Kidney tubule cell (primary cell): ENCODE measurements at regions not wholly inside any gene's neighbourhood (a gene's known extent, or its start where the extent isn't known, plus 50 kb on each side); places are given as distances from the start of the nearest gene placed in this dataset.
A peak's percentile ranks its signal among the peaks of the same experiment; 100 is the strongest.
"Not testable (repeated sequence)": the region's sequence is repeated elsewhere in the genome, so short reads cannot be mapped to it uniquely, and the experiment has no call there.

Experiments used
- DNase-seq: peaks from one replicate; pipeline ENCODE4 v3.0.0-alpha.2; 2018; ENCODE audit warnings: low spot score

GRCh38 chr6:15769511-15770018 lies 106.7 kb upstream of the DTNBP1 start:
- peak; percentile 42 for DNase-seq

GRCh38 chr6:15768999-15769398 lies 106.2 kb upstream of the DTNBP1 start:
- DNase-seq = no peak

DNA sequence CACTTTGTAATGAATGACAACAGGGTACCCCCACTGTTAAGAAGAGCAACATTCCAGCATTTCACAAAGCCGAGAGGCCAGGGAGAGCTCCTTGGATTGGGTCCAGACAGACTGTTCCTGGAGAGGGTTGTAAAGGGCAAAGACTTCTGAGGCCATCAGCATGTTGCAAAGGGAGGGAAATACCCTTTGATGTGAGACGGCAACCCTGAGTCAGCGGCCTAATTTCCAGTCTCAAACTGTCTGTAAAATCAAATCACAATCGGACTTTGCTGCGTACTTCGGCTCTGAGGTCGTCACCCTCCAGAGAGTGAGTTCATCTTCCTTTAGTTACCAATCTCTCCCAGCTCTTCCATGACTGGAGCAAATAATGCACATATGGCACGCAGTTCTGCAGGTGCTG lies 101.0 kb upstream of the DTNBP1 start:
- peak; percentile 93 for DNase-seq

GRCh38 chr6:15763364-15763763 lies 100.5 kb upstream of the DTNBP1 start:
- no peak for DNase-seq

GRCh38 chr6:15761045-15761502 lies 98.2 kb upstream of the DTNBP1 start:
- no peak for DNase-seq

- no peak for DNase-seq
Measured at GRCh38 chr6:15758631-15759215, 95.9 kb upstream of the DTNBP1 start.

GRCh38 chr6:15755526-15755925 lies 92.7 kb upstream of the DTNBP1 start:
- peak; percentile 38 for DNase-seq

GRCh38 chr6:15754706-15755079 lies 91.9 kb upstream of the DTNBP1 start:
- no peak for DNase-seq

DNA sequence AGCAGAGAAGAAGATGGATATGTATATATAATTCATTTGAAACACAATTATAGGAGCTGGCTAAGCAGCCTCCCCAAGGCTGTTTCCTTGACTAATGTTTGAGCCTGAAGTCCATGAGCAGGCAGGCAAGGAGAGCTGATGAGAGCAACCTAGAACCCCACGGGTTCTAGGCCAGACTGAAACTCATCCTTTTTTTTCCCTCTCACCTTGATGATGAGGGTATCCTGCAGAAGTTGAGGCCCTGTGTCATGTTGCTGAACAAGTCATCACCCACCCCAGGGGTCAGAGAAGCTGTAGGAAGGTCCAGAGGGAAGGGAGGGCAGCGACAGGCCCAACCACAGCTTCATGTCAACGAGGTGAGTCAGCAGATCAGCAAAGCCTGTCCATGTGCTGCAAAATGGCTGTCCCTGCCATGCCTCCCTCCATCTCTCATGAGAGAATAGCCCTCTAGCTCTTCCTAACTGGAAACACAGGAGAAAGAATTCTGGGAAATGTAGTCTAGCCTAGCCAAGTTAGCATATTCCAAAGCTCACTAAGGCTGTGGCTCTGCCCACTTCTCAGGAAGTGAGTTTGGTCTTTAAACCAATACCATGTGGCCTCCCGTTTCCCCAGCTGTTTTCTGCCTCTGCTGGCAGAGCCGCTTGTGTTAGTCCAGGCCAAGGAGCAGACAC lies 91.3 kb upstream of the DTNBP1 start:
- DNase-seq = peak; percentile 94

DNA sequence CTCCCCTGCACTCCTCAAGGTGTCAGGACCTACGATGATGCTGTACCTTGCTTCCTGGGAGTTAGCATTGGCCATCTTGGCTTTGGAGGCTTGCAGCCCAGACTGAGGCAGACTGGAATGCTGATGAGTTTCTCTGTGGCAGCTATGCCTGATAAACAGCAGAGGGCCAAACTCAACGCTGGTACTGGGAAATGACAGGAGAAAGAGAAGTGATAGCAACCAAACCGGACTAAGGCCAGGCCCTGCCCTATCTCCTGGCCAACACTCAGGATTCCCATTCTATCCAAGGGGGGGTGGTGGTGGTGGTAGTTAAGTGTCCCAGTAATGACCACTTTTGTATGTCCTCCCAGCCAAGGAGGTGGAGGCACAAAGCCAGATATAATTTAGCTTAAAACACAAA lies 90.0 kb upstream of the DTNBP1 start:
- peak; percentile 46 for DNase-seq

- DNase-seq = peak; percentile 73
Measured at GRCh38 chr6:15751721-15752350, 89.0 kb upstream of the DTNBP1 start.

- DNase-seq = no peak
Measured at GRCh38 chr6:15748341-15748740, 85.5 kb upstream of the DTNBP1 start.

- no peak for DNase-seq
Measured at GRCh38 chr6:15747354-15747883, 84.6 kb upstream of the DTNBP1 start.

DNA sequence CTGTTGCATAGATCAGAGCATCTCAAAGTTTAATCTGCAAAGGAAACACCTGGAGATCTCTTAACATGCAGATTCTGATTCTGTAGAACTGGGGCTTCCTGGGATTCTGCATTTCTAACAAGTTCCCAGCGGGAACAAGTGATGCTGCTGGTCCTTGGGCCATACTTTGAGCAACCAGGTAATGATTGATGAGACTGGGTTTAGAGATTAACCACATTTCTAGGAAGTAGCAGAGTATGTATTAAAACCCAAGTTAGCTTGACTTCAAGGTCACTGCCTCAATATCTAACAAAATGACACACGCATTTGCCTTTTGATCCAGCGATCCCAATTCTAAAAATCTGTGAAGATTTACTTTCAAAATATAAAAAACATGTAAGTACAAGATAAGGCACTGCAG lies 83.0 kb upstream of the DTNBP1 start:
- DNase-seq = peak; percentile 45

DNA sequence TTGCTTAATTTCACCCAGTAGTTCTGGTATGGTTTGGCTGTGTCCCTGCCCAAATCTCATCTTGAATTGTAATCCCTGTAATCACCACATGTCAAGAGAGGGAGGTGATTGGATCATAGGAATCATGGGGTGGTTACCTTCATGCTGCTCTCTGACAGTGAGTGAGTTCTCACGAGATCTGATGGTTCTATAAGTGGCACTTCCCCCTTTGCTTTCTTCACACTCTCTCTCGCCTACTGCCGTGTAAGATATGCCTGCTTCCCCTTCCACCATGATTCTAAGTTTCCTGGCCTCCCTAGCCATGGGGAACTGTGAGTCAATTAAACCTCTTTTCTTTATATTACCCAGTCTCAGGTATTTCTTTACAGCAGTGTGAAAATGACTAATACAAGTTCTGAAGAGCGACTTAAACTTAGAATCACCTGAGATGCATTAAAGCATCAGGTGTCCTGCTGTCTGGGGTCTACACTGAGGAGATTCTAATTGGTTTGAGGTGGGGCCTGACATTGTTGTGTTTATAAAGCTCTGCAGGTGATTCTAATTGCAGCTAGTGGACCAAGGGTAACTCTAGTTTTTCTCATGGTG lies 82.1 kb upstream of the DTNBP1 start:
- DNase-seq = no peak

DNA sequence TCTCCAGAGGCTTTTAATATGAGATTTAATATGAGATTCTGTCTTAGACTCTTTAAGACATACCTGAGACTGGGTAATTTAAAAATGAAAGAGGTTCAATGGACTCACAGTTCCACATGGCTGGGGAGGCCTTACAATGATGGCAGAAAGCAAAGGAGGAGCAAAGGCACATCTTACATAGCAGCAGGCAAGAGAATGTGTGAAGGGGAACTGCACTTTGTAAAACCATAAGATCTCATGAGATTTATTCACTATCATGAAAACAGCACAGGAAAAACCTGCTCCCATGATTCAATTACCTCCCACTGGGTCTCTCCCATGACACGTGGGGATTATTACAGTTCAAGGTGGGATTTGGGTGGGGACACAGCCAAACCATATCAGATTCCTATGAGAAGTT lies 79.2 kb upstream of the DTNBP1 start:
- DNase-seq = not testable (repeated sequence)

GRCh38 chr6:15741405-15741804 lies 78.6 kb upstream of the DTNBP1 start:
- no peak for DNase-seq

- DNase-seq = no peak
Measured at GRCh38 chr6:15739867-15740266, 77.0 kb upstream of the DTNBP1 start.

GRCh38 chr6:15739353-15739752 lies 76.5 kb upstream of the DTNBP1 start:
- no peak for DNase-seq

- not testable (repeated sequence) for DNase-seq
Measured at GRCh38 chr6:15738195-15738594, 75.4 kb upstream of the DTNBP1 start.

GRCh38 chr6:15736297-15736696 lies 73.5 kb upstream of the DTNBP1 start:
- no peak for DNase-seq

- peak; percentile 83 for DNase-seq
Measured at GRCh38 chr6:15735567-15736265, 72.9 kb upstream of the DTNBP1 start.
